ENCODE measurements at regions not wholly inside any gene's neighbourhood (a gene's known extent, or its start where the extent isn't known, plus 50 kb on each side); places are given as distances from the start of the nearest gene placed in this dataset.

DNA sequence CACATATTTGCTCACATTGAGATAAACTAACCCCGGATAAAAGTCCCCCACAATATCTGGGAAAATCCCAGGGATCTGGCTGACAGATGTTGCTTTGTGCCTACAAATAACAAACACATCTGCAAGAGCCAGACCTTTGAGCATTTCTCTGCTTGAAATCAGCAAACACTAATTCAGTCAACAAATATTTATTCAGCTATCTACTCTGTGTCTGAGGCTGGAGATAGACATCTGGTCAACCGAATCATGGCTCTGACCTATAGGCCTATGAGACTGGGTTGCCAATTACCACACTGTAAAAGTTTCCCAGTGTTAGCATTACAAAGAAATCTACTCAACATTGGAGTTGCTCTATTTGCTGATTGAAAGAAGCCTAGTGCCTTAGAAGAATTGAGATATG, 201.1 kb upstream of the CADPS start (continued):
- TF ChIP-seq, protein P1, sequence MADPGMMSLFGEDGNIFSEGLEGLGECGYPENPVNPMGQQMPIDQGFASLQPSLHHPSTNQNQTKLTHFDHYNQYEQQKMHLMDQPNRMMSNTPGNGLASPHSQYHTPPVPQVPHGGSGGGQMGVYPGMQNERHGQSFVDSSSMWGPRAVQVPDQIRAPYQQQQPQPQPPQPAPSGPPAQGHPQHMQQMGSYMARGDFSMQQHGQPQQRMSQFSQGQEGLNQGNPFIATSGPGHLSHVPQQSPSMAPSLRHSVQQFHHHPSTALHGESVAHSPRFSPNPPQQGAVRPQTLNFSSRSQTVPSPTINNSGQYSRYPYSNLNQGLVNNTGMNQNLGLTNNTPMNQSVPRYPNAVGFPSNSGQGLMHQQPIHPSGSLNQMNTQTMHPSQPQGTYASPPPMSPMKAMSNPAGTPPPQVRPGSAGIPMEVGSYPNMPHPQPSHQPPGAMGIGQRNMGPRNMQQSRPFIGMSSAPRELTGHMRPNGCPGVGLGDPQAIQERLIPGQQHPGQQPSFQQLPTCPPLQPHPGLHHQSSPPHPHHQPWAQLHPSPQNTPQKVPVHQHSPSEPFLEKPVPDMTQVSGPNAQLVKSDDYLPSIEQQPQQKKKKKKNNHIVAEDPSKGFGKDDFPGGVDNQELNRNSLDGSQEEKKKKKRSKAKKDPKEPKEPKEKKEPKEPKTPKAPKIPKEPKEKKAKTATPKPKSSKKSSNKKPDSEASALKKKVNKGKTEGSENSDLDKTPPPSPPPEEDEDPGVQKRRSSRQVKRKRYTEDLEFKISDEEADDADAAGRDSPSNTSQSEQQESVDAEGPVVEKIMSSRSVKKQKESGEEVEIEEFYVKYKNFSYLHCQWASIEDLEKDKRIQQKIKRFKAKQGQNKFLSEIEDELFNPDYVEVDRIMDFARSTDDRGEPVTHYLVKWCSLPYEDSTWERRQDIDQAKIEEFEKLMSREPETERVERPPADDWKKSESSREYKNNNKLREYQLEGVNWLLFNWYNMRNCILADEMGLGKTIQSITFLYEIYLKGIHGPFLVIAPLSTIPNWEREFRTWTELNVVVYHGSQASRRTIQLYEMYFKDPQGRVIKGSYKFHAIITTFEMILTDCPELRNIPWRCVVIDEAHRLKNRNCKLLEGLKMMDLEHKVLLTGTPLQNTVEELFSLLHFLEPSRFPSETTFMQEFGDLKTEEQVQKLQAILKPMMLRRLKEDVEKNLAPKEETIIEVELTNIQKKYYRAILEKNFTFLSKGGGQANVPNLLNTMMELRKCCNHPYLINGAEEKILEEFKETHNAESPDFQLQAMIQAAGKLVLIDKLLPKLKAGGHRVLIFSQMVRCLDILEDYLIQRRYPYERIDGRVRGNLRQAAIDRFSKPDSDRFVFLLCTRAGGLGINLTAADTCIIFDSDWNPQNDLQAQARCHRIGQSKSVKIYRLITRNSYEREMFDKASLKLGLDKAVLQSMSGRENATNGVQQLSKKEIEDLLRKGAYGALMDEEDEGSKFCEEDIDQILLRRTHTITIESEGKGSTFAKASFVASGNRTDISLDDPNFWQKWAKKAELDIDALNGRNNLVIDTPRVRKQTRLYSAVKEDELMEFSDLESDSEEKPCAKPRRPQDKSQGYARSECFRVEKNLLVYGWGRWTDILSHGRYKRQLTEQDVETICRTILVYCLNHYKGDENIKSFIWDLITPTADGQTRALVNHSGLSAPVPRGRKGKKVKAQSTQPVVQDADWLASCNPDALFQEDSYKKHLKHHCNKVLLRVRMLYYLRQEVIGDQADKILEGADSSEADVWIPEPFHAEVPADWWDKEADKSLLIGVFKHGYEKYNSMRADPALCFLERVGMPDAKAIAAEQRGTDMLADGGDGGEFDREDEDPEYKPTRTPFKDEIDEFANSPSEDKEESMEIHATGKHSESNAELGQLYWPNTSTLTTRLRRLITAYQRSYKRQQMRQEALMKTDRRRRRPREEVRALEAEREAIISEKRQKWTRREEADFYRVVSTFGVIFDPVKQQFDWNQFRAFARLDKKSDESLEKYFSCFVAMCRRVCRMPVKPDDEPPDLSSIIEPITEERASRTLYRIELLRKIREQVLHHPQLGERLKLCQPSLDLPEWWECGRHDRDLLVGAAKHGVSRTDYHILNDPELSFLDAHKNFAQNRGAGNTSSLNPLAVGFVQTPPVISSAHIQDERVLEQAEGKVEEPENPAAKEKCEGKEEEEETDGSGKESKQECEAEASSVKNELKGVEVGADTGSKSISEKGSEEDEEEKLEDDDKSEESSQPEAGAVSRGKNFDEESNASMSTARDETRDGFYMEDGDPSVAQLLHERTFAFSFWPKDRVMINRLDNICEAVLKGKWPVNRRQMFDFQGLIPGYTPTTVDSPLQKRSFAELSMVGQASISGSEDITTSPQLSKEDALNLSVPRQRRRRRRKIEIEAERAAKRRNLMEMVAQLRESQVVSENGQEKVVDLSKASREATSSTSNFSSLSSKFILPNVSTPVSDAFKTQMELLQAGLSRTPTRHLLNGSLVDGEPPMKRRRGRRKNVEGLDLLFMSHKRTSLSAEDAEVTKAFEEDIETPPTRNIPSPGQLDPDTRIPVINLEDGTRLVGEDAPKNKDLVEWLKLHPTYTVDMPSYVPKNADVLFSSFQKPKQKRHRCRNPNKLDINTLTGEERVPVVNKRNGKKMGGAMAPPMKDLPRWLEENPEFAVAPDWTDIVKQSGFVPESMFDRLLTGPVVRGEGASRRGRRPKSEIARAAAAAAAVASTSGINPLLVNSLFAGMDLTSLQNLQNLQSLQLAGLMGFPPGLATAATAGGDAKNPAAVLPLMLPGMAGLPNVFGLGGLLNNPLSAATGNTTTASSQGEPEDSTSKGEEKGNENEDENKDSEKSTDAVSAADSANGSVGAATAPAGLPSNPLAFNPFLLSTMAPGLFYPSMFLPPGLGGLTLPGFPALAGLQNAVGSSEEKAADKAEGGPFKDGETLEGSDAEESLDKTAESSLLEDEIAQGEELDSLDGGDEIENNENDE (IDR thresholded peaks at IDR 0.05; ENCODE audit: insufficient replicate concordance, low read length): no peak
- TF ChIP-seq NRF1 (IDR thresholded peaks at IDR 0.05; ENCODE audit: low read depth, low read length) (no peak), SUZ12 (IDR thresholded peaks at IDR 0.05; ENCODE audit: low read length) (no peak), CHD1 (IDR thresholded peaks at IDR 0.05; ENCODE audit: low read depth, low read length) (no peak), GABPA (IDR thresholded peaks at IDR 0.05; ENCODE audit: borderline replicate concordance, insufficient read depth, low read length) (no peak), EGR1 (IDR thresholded peaks at IDR 0.05; ENCODE audit: borderline replicate concordance, low read depth, low read length) (no peak), RAD21 (IDR thresholded peaks at IDR 0.05 in 1 of 2, conservative IDR thresholded peaks at IDR 0.05 in 1 of 2; ENCODE audit: low read depth in 2 of 2, low read length in 2 of 2) (no peak)
- TF ChIP-seq, protein P2, sequence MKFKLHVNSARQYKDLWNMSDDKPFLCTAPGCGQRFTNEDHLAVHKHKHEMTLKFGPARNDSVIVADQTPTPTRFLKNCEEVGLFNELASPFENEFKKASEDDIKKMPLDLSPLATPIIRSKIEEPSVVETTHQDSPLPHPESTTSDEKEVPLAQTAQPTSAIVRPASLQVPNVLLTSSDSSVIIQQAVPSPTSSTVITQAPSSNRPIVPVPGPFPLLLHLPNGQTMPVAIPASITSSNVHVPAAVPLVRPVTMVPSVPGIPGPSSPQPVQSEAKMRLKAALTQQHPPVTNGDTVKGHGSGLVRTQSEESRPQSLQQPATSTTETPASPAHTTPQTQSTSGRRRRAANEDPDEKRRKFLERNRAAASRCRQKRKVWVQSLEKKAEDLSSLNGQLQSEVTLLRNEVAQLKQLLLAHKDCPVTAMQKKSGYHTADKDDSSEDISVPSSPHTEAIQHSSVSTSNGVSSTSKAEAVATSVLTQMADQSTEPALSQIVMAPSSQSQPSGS (IDR thresholded peaks at IDR 0.05; ENCODE audit: low read length): no peak
- TF ChIP-seq, protein P3, sequence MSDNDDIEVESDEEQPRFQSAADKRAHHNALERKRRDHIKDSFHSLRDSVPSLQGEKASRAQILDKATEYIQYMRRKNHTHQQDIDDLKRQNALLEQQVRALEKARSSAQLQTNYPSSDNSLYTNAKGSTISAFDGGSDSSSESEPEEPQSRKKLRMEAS (IDR thresholded peaks at IDR 0.05): no peak
